ENCODE measurements at regions not wholly inside any gene's neighbourhood (a gene's known extent, or its start where the extent isn't known, plus 50 kb on each side); places are given as distances from the start of the nearest gene placed in this dataset.

DNA sequence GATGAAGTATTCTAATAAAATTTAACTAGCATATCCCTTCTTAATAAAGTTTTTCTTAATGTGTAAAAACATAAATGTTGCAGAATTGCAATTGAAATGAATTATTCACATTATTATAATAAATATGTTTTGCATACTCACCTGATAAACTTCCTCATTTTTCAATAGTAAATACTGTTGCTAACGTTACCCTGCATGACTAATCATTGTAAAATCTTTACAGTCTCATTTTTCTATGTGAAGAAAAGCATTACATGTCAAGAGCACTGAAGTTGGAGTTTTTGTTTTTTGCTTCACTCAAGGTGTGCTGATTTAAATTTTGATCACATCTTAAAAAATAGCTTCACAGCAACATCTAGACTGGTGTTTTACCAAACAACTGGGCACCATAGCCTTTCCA, 157.2 kb upstream of the CDH18 start (continued):
- no peak for TF ChIP-seq ZNF281 (CRISPR knock-in tag; IDR thresholded peaks at IDR 0.05)

DNA sequence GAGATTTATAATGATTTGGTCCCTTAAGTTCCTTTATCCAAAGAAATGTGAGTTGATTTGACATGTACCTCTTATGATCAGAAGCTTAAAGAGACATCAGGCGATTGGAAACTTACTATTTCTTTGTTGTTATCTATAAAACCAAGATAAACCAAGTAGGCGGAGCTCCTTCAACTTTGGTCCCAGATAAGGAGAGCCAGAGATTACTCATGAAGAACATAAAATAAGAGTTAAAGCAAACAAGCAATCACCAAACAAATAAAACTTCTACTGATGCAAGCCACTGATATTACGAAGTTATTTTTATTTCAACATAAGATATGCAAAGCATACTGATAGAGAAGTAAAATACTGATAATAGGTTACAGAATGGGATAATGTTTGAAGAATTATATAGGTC, 141.5 kb upstream of the CDH18 start:
- Mint-ChIP-seq H3K4me1 (no peaks in the 10 kb centered on the region), H3K27ac (no peak overlapping the region), H3K36me3 (no peaks in the 10 kb centered on the region), H3K27me3 (ENCODE audit: low read depth) (no peaks in the 10 kb centered on the region), H3K9me3 (no peaks in the 10 kb centered on the region), H3K4me3 (no peak overlapping the region)
- ChIA-PET CTCF (no interaction called here), POLR2A (no interaction called here)
- no peak for TF ChIP-seq ZBTB21 (CRISPR knock-in tag; IDR thresholded peaks at IDR 0.05; ENCODE audit: borderline replicate concordance)
- TF ChIP-seq, protein P1, sequence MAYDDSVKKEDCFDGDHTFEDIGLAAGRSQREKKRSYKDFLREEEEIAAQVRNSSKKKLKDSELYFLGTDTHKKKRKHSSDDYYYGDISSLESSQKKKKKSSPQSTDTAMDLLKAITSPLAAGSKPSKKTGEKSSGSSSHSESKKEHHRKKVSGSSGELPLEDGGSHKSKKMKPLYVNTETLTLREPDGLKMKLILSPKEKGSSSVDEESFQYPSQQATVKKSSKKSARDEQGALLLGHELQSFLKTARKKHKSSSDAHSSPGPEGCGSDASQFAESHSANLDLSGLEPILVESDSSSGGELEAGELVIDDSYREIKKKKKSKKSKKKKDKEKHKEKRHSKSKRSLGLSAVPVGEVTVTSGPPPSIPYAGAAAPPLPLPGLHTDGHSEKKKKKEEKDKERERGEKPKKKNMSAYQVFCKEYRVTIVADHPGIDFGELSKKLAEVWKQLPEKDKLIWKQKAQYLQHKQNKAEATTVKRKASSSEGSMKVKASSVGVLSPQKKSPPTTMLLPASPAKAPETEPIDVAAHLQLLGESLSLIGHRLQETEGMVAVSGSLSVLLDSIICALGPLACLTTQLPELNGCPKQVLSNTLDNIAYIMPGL (CRISPR knock-in tag; IDR thresholded peaks at IDR 0.05), result no peak
- no peak for TF ChIP-seq CREB1 (CRISPR knock-in tag; IDR thresholded peaks at IDR 0.05)
- TF ChIP-seq, protein P2, sequence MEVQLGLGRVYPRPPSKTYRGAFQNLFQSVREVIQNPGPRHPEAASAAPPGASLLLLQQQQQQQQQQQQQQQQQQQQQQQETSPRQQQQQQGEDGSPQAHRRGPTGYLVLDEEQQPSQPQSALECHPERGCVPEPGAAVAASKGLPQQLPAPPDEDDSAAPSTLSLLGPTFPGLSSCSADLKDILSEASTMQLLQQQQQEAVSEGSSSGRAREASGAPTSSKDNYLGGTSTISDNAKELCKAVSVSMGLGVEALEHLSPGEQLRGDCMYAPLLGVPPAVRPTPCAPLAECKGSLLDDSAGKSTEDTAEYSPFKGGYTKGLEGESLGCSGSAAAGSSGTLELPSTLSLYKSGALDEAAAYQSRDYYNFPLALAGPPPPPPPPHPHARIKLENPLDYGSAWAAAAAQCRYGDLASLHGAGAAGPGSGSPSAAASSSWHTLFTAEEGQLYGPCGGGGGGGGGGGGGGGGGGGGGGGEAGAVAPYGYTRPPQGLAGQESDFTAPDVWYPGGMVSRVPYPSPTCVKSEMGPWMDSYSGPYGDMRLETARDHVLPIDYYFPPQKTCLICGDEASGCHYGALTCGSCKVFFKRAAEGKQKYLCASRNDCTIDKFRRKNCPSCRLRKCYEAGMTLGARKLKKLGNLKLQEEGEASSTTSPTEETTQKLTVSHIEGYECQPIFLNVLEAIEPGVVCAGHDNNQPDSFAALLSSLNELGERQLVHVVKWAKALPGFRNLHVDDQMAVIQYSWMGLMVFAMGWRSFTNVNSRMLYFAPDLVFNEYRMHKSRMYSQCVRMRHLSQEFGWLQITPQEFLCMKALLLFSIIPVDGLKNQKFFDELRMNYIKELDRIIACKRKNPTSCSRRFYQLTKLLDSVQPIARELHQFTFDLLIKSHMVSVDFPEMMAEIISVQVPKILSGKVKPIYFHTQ (CRISPR knock-in tag; IDR thresholded peaks at IDR 0.05), result no peak
- TF ChIP-seq ARID4B (CRISPR knock-in tag; IDR thresholded peaks at IDR 0.05; ENCODE audit: borderline replicate concordance), result no peak
- no peak for TF ChIP-seq TEAD1 (CRISPR knock-in tag; IDR thresholded peaks at IDR 0.05)
- TF ChIP-seq GTF2I (CRISPR knock-in tag; conservative IDR thresholded peaks at IDR 0.05), result no peak
- no peak for TF ChIP-seq JAZF1 (CRISPR knock-in tag; IDR thresholded peaks at IDR 0.05)
- TF ChIP-seq PRDM15 (CRISPR knock-in tag; IDR thresholded peaks at IDR 0.05), result no peak
- DNase-seq (ENCODE audit: low spot score) (no peak), ATAC-seq (no peak)
